IPS DF 6.9 (cell line): ENCODE measurements at regions not wholly inside any gene's neighbourhood (a gene's known extent, or its start where the extent isn't known, plus 50 kb on each side); places are given as distances from the start of the nearest gene placed in this dataset.

Experiments
- DNase-seq: peaks from one replicate; pipeline ENCODE4 v3.0.0-alpha.2; 2013; ENCODE audit warnings: low read depth, low spot score
- H3K27ac ChIP-seq: one replicate; pipeline ENCODE4 v1.5.1; 2013; ENCODE audit warnings: low read length, control low read depth
- H3K27me3 ChIP-seq: 2 replicates; pipeline ENCODE4 v1.6.1; 2013; ENCODE audit warnings: mild to moderate bottlenecking, low read length; ENCODE audit not compliant: control insufficient read depth, insufficient read depth
- H3K36me3 ChIP-seq: 2 replicates; pipeline ENCODE4 v1.6.1; 2013; ENCODE audit warnings: low read length; ENCODE audit not compliant: control insufficient read depth, insufficient read depth
- H3K4me1 ChIP-seq: 2 replicates; pipeline ENCODE4 v1.6.1; 2013; ENCODE audit warnings: low read length; ENCODE audit not compliant: control insufficient read depth, insufficient read depth
- H3K4me3 ChIP-seq: 2 replicates; pipeline ENCODE4 v1.5.1; 2013; ENCODE audit warnings: mild to moderate bottlenecking, low read length
- H3K9me3 ChIP-seq: 2 replicates; pipeline ENCODE4 v1.6.1; 2013; ENCODE audit warnings: low read length, inconsistent platforms; ENCODE audit not compliant: control insufficient read depth, insufficient read depth
- WGBS: extraction: QIAGEN DNeasy Blood & Tissue Kit; methylation state at CpG from one replicate; pipeline ENCODE4 v1.1.7; 2013; ENCODE audit warnings: mixed read lengths, missing lambda C conversion rate; ENCODE audit not compliant: insufficient read length, insufficient coverage; 5-methylcytosine and 5-hydroxymethylcytosine counted together

DNA sequence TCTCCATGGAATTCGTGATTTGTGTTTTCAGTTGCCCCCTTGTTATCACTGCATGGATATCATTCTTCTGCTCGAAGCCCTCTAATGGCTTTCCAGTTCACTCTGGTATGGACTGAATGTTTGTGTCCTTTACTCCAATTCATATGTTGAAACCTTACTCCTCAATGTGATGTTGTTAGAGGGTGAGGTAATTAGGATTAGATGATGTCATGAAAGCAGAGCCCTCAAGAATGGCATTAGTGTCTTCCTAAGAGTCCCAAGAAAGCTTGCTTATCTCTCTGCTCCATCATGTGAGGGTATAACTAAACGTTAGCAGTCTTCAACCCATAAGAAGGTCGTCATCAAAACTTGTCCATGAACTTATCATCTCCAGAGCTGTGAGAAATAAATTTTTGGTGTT lies 1626.3 kb upstream of the MIR17HG start:
- WGBS = no CpG with 5 or more reads among the region's 4 CpGs
- no peak for DNase-seq
- Histone ChIP-seq H3K9me3 (no peaks in the 10 kb centered on the region), H3K27me3 (no peaks in the 10 kb centered on the region), H3K4me3 (no peak overlapping the region), H3K4me1 (no peaks in the 10 kb centered on the region), H3K27ac (no peak overlapping the region), H3K36me3 (no peaks in the 10 kb centered on the region)

DNA sequence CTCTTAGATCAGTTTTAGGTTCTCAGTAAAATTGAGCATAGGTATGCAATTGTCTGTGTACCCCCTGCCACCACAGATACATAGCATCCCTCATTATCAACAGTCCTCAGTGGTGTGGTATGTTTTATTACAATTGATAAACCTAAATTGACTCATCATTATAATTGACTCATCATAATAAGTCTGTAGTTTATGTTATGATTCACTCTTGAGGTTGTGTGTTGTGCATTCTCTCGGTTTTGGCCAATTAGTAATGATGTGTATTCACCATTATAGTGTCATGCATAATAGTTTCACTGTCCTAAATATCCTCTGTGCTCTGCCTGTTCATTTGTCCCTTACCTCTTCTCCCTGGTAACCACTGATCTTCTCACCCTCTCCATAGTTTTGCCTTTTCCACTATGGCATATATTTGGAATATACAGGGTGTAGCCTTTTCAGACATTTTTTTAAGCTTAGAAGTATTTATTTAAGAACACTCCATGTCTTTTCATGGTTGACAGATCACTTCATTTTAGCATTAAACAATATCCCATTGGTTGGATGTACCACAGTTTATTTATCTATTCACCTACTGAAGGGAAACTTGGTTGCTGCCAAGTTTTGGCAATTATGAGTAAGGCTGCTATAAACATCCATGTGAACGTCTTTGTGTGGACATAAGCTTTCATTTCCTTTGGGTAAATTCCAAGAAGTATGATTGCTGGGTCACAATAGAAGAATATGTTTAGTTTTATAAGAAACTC lies 1620.6 kb upstream of the MIR17HG start:
- Histone ChIP-seq H3K36me3 (no peaks in the 10 kb centered on the region), H3K4me3 (no peak overlapping the region), H3K27ac (no peak overlapping the region), H3K4me1 (no peaks in the 10 kb centered on the region), H3K27me3 (no peaks in the 10 kb centered on the region), H3K9me3 (no peaks in the 10 kb centered on the region)
- no peak for DNase-seq
- WGBS = no CpG with 5 or more reads among the region's 2 CpGs

DNA sequence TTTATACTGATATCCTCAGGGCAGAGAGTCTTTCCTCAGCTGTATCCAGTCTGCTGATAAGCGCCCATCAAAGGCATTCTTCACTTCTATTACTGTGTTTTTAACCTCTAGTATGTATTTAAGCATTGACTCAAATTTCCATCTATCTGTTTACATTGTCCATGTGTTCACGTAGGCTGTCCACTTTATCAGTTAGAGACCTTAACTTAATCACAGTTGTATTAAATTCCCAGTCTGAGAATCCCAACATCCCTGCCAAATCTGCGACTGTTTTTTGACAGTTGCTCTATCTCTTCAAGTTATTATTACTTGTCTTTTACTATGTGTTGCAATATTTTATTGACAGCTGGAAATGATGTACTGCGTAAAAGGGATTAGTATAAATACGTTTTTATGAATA lies 1613.7 kb upstream of the MIR17HG start:
- Histone ChIP-seq H3K36me3 (no peaks in the 10 kb centered on the region), H3K9me3 (no peaks in the 10 kb centered on the region), H3K4me1 (no peaks in the 10 kb centered on the region), H3K4me3 (no peak overlapping the region), H3K27ac (no peak overlapping the region), H3K27me3 (no peaks in the 10 kb centered on the region)
- no peak for DNase-seq
- WGBS = 100% methylated on average over 2 of the region's 5 CpGs

DNA sequence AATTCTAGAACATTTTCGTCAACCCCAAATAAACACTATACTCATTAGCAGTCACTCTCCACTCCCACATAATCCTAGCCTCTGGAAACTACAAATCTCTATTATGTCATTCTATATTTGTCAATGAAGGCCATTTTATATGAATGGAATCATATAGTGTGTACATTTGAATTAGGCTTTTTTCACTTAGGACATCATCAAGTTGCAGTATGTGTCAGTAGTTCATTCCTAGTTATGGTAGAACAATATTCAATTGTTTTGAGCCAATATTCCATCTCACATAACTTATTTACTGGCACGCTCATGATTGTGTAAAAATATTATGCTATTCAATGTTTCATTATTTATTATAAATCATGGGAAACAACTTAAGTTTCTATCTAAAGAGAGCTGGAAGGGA lies 1610.4 kb upstream of the MIR17HG start:
- H3K27ac ChIP-seq = no peak overlapping the region
- no peak overlapping the region for H3K4me3 ChIP-seq
- DNase-seq = no peak
- H3K27me3 ChIP-seq = no peaks in the 10 kb centered on the region
- no peaks in the 10 kb centered on the region for H3K36me3 ChIP-seq
- no peaks in the 10 kb centered on the region for H3K4me1 ChIP-seq
- 100% methylated on average over 1 of the region's 2 CpGs for WGBS
- no peaks in the 10 kb centered on the region for H3K9me3 ChIP-seq

DNA sequence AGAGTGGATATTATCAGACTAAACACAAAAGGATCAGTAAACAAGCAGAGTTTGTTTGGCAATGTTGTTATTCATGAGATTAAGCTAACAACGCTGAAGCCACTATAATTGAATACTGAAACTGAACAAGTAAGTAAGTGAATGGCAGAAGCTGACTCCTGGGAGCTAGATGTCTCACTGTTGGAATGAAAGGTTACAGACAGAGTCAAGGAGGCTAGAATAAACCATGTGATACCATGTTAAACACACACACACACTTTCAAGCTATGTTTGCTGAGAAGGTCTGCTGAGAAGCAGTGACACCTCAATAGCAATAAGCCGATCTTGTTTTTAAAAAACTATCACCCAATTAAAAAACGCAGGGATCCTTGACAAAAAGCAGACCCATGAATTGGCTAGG lies 1609.4 kb upstream of the MIR17HG start:
- Histone ChIP-seq H3K4me1 (no peaks in the 10 kb centered on the region), H3K4me3 (no peak overlapping the region), H3K27me3 (no peaks in the 10 kb centered on the region), H3K9me3 (no peaks in the 10 kb centered on the region), H3K36me3 (no peaks in the 10 kb centered on the region), H3K27ac (no peak overlapping the region)
- WGBS = no CpG with 5 or more reads among the region's 3 CpGs
- no peak for DNase-seq

DNA sequence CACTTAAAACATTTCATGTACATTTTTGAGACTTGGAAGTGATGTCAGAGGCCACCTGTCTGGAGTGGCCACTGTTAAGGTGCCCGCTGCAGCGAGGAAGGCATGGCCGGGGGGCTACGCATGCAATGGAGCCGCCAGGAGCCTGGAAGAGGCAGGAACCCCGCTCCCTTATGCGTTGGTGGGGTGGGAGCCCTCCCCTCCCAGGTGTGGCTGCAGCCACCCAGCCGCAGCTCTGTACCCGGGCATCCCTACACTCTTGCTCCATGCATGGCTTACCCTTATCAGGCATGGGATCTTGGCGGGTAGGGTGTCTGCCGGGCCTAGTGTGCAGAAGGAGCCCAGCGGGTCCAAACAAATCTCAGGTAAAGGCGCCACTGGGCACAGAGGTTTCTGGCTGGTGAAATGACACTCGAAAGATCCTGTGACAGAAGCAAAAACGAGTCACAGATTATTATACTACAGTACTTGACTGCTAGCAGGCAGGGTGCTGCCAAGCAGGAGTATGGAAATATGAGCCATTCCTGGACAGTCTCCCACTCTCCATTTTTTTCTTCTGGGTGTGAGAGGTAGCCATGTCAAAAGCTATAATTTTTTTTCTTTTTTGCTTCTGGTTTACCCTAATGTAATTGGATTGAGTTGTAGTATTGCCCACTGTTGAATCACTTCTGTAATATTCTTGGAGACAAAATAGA lies 1606.3 kb upstream of the MIR17HG start:
- Histone ChIP-seq H3K9me3 (no peaks in the 10 kb centered on the region), H3K36me3 (no peaks in the 10 kb centered on the region), H3K27me3 (no peaks in the 10 kb centered on the region), H3K27ac (no peak overlapping the region), H3K4me1 (no peaks in the 10 kb centered on the region), H3K4me3 (no peak overlapping the region)
- no peak for DNase-seq
- no CpG with 5 or more reads among the region's 15 CpGs for WGBS

DNA sequence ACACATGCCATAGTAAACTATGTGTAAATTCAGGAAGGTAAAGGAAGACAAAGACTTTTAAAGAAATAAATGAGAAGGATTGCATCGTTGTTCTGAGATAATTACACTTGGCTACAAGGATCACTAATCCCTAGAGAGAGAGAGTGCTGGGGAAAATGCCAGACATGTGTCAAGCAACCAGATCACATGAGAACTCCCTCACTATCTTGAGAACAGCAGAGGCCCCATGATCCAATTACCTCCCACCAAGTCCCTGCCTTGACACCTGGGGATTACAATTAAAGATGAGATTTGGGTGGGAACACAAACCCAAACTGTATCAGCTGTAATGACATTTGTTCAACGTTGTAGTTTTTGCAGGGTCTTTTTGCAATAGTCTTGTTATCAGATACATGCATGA lies 1600.9 kb upstream of the MIR17HG start:
- no CpG with 5 or more reads among the region's 2 CpGs for WGBS
- H3K9me3 ChIP-seq = no peaks in the 10 kb centered on the region
- no peaks in the 10 kb centered on the region for H3K27me3 ChIP-seq
- no peak for DNase-seq
- H3K4me3 ChIP-seq = no peak overlapping the region
- H3K36me3 ChIP-seq = no peaks in the 10 kb centered on the region
- H3K27ac ChIP-seq = no peak overlapping the region
- H3K4me1 ChIP-seq = no peaks in the 10 kb centered on the region

DNA sequence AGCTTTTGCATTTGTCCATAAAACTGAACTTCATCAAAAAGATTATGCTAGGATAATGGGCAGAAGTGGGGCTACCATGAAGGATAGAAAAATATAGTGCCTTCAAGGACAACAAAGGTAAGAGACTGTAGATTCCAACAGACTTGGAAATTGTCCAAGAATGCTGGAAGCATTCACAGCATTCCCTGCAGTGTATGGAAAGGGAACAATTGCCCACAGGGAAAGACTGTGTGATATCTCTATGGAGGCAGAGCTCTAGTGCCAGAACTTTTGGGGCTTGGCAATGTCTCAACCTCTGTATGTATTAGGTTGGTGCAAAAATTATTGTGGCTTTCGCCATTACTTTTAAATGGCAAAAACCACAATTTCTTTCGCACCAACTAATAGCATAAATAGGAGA lies 1598.8 kb upstream of the MIR17HG start:
- H3K4me3 ChIP-seq = no peak overlapping the region
- no peak overlapping the region for H3K27ac ChIP-seq
- no CpG with 5 or more reads among the region's 2 CpGs for WGBS
- H3K9me3 ChIP-seq = no peaks in the 10 kb centered on the region
- no peaks in the 10 kb centered on the region for H3K4me1 ChIP-seq
- DNase-seq = no peak
- H3K36me3 ChIP-seq = no peaks in the 10 kb centered on the region
- no peaks in the 10 kb centered on the region for H3K27me3 ChIP-seq

DNA sequence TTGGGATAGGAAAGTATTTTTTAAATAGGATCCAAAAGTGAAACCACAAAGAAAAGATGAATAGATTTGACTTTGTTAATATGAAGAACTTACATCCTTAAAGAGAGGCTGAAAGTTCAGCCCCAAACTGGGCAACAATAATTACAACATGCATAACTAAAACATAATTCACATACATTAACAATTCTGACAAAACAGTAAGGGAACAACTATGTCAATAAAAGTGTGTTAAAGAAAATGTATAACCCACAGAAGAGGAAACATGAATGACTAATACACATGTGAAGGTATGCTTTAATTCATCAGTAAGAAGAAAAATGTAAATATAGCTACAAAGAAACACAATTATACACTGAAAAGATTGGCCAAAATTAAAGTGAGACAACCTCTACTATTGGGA lies 1597.6 kb upstream of the MIR17HG start:
- Histone ChIP-seq H3K4me3 (no peak overlapping the region), H3K27ac (no peak overlapping the region)

DNA sequence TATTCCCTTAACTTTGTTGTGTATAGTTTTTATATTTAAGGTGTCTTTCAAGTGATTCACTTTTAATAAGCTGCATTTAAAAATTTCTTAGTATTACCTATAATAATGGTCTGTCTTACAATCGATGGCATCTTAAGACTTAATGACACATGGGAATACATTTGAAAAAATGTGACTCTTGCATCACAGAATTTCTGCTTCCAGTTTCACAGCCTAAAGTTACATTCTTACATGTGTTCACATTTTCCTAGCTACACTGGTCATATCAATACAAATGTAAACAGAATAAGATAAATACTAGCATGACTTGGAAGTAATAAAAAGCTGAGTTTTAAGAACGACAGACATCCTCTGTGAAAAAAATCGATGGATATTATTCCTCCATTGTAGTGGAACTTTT lies 1597.1 kb upstream of the MIR17HG start:
- no peaks in the 10 kb centered on the region for H3K27me3 ChIP-seq
- H3K4me1 ChIP-seq = no peaks in the 10 kb centered on the region
- no peak overlapping the region for H3K27ac ChIP-seq
- no peak overlapping the region for H3K4me3 ChIP-seq
- no peaks in the 10 kb centered on the region for H3K9me3 ChIP-seq
- WGBS = no CpG with 5 or more reads among the region's 3 CpGs
- DNase-seq = no peak
- H3K36me3 ChIP-seq = no peaks in the 10 kb centered on the region

More for the DNA sequence above, 1597.6 kb upstream of the MIR17HG start:
- no peaks in the 10 kb centered on the region for H3K9me3 ChIP-seq
- no peaks in the 10 kb centered on the region for H3K4me1 ChIP-seq
- no peak for DNase-seq
- no peaks in the 10 kb centered on the region for H3K27me3 ChIP-seq
- no peaks in the 10 kb centered on the region for H3K36me3 ChIP-seq

DNA sequence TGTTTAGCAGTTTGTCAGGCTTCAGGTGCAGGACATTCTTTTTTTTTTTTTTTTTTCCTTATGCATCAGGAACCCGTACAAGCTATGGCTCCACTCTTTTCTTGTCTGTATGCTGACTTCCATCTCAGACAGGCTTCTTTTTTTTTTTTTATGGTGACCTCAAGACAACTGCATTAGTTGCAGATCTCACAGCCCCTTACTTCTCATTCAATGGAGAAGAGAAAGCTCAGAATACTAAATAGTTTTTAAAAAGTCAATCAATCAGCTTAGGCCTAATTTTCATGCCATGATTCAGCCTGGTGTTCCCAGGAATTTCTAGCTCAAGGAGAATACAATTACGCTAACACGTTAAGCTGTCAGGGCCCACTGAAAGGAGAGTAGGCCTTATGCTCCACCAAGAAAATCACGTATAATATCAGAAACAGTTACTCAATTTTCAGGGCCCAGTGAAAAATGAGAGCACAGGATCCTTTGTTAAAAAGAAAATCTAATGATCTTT lies 1596.0 kb upstream of the MIR17HG start:
- WGBS = no CpG with 5 or more reads among the region's 4 CpGs
- no peaks in the 10 kb centered on the region for H3K4me1 ChIP-seq
- no peaks in the 10 kb centered on the region for H3K36me3 ChIP-seq
- H3K27ac ChIP-seq = no peak overlapping the region
- H3K4me3 ChIP-seq = no peak overlapping the region
- DNase-seq = no peak
- no peaks in the 10 kb centered on the region; the same call in 1 of the 2 replicates for H3K9me3 ChIP-seq
- H3K27me3 ChIP-seq = no peaks in the 10 kb centered on the region
